ENCODE measurements at regions not wholly inside any gene's neighbourhood (a gene's known extent, or its start where the extent isn't known, plus 50 kb on each side); places are given as distances from the start of the nearest gene placed in this dataset.

GRCh38 chr1:88070956-88071355 is 613.1 kb upstream of the PKN2 start:
- no peak overlapping the region for H3K27ac ChIP-seq (ENCODE audit: low read depth in 2 of 2, low read length in 1 of 2)
- H3K4me1 ChIP-seq (ENCODE audit: control insufficient read depth in 2 of 2, insufficient read depth in 2 of 2, low read length in 1 of 2), result no peaks in the 10 kb centered on the region
- H3K36me3 ChIP-seq (ENCODE audit: control insufficient read depth in 2 of 2, insufficient read depth in 2 of 2, low read length in 1 of 2), result no peaks in the 10 kb centered on the region
- no peaks in the 10 kb centered on the region for H3K27me3 ChIP-seq (ENCODE audit: control insufficient read depth in 1 of 2, insufficient read depth in 2 of 2, low read length in 2 of 2)
- peaks cover 0 to 2% of the 10 kb centered on the region in 2 donors for H3K9me3 ChIP-seq (ENCODE audit: control insufficient read depth in 2 of 2, insufficient read depth in 1 of 2, low read depth in 1 of 2, low read length in 1 of 2)
- 72 to 80% methylated on average over 1 of the region's 1 CpG for WGBS, 2 donors
- no peak overlapping the region for H3K4me3 ChIP-seq (ENCODE audit: low read depth in 1 of 2, low read length in 2 of 2)

GRCh38 chr1:88074661-88075060 is 609.4 kb upstream of the PKN2 start:
- 92 to 94% methylated on average over 2 of the region's 2 CpGs for WGBS, 2 donors

GRCh38 chr1:88075813-88076212 is 608.3 kb upstream of the PKN2 start:
- H3K36me3 ChIP-seq (ENCODE audit: control insufficient read depth in 2 of 2, insufficient read depth in 2 of 2, low read length in 1 of 2), result no peaks in the 10 kb centered on the region
- 81 to 93% methylated on average over 1 of the region's 1 CpG for WGBS, 2 donors
- H3K4me1 ChIP-seq (ENCODE audit: control insufficient read depth in 2 of 2, insufficient read depth in 2 of 2, low read length in 1 of 2), result no peaks in the 10 kb centered on the region

More at GRCh38 chr1:88074661-88075060, 609.4 kb upstream of the PKN2 start:
- H3K27me3 ChIP-seq (ENCODE audit: control insufficient read depth in 1 of 2, insufficient read depth in 2 of 2, low read length in 2 of 2), result no peaks in the 10 kb centered on the region
- H3K4me1 ChIP-seq (ENCODE audit: control insufficient read depth in 2 of 2, insufficient read depth in 2 of 2, low read length in 1 of 2), result no peaks in the 10 kb centered on the region
- peaks cover 0 to 2% of the 10 kb centered on the region in 2 donors for H3K9me3 ChIP-seq (ENCODE audit: control insufficient read depth in 2 of 2, insufficient read depth in 1 of 2, low read depth in 1 of 2, low read length in 1 of 2)
- no peak overlapping the region for H3K4me3 ChIP-seq (ENCODE audit: low read depth in 1 of 2, low read length in 2 of 2)
- no peak overlapping the region for H3K27ac ChIP-seq (ENCODE audit: low read depth in 2 of 2, low read length in 1 of 2)
- H3K36me3 ChIP-seq (ENCODE audit: control insufficient read depth in 2 of 2, insufficient read depth in 2 of 2, low read length in 1 of 2), result no peaks in the 10 kb centered on the region

GRCh38 chr1:88079036-88079435 is 605.0 kb upstream of the PKN2 start:
- Histone ChIP-seq H3K27ac (ENCODE audit: low read depth in 2 of 2, low read length in 1 of 2) (no peak overlapping the region), H3K9me3 (ENCODE audit: control insufficient read depth in 2 of 2, insufficient read depth in 1 of 2, low read depth in 1 of 2, low read length in 1 of 2) (no peaks in the 10 kb centered on the region), H3K27me3 (ENCODE audit: control insufficient read depth in 1 of 2, insufficient read depth in 2 of 2, low read length in 2 of 2) (no peaks in the 10 kb centered on the region), H3K4me3 (ENCODE audit: low read depth in 1 of 2, low read length in 2 of 2) (no peak overlapping the region), H3K4me1 (ENCODE audit: control insufficient read depth in 2 of 2, insufficient read depth in 2 of 2, low read length in 1 of 2) (no peaks in the 10 kb centered on the region), H3K36me3 (ENCODE audit: control insufficient read depth in 2 of 2, insufficient read depth in 2 of 2, low read length in 1 of 2) (no peaks in the 10 kb centered on the region)
- 87 to 100% methylated on average over 1 of the region's 1 CpG for WGBS, 2 donors

More at GRCh38 chr1:88075813-88076212, 608.3 kb upstream of the PKN2 start:
- H3K27me3 ChIP-seq (ENCODE audit: control insufficient read depth in 1 of 2, insufficient read depth in 2 of 2, low read length in 2 of 2), result no peaks in the 10 kb centered on the region
- no peak overlapping the region for H3K4me3 ChIP-seq (ENCODE audit: low read depth in 1 of 2, low read length in 2 of 2)
- no peaks in the 10 kb centered on the region for H3K9me3 ChIP-seq (ENCODE audit: control insufficient read depth in 2 of 2, insufficient read depth in 1 of 2, low read depth in 1 of 2, low read length in 1 of 2)
- no peak overlapping the region for H3K27ac ChIP-seq (ENCODE audit: low read depth in 2 of 2, low read length in 1 of 2)

- Histone ChIP-seq H3K36me3 (ENCODE audit: control insufficient read depth in 2 of 2, insufficient read depth in 2 of 2, low read length in 1 of 2) (no peaks in the 10 kb centered on the region), H3K27ac (ENCODE audit: low read depth in 2 of 2, low read length in 1 of 2) (no peak overlapping the region), H3K4me3 (ENCODE audit: low read depth in 1 of 2, low read length in 2 of 2) (no peak overlapping the region), H3K9me3 (ENCODE audit: control insufficient read depth in 2 of 2, insufficient read depth in 1 of 2, low read depth in 1 of 2, low read length in 1 of 2) (no peaks in the 10 kb centered on the region), H3K4me1 (ENCODE audit: control insufficient read depth in 2 of 2, insufficient read depth in 2 of 2, low read length in 1 of 2) (no peaks in the 10 kb centered on the region), H3K27me3 (ENCODE audit: control insufficient read depth in 1 of 2, insufficient read depth in 2 of 2, low read length in 2 of 2) (no peaks in the 10 kb centered on the region)
Observed at GRCh38 chr1:88080875-88081274, 603.2 kb upstream of the PKN2 start.

- 89 to 91% methylated on average over 8 of the region's 8 CpGs for WGBS, 2 donors
- Histone ChIP-seq H3K36me3 (ENCODE audit: control insufficient read depth in 2 of 2, insufficient read depth in 2 of 2, low read length in 1 of 2) (no peaks in the 10 kb centered on the region), H3K27me3 (ENCODE audit: control insufficient read depth in 1 of 2, insufficient read depth in 2 of 2, low read length in 2 of 2) (no peaks in the 10 kb centered on the region), H3K9me3 (ENCODE audit: control insufficient read depth in 2 of 2, insufficient read depth in 1 of 2, low read depth in 1 of 2, low read length in 1 of 2) (peaks cover 0 to 4% of the 10 kb centered on the region in 2 donors), H3K27ac (ENCODE audit: low read depth in 2 of 2, low read length in 1 of 2) (no peak overlapping the region), H3K4me3 (ENCODE audit: low read depth in 1 of 2, low read length in 2 of 2) (no peak overlapping the region), H3K4me1 (ENCODE audit: control insufficient read depth in 2 of 2, insufficient read depth in 2 of 2, low read length in 1 of 2) (no peaks in the 10 kb centered on the region)
Observed at GRCh38 chr1:88088481-88088880, 595.6 kb upstream of the PKN2 start.

GRCh38 chr1:88089961-88090360 is 594.1 kb upstream of the PKN2 start:
- Histone ChIP-seq H3K27me3 (ENCODE audit: control insufficient read depth in 1 of 2, insufficient read depth in 2 of 2, low read length in 2 of 2) (no peaks in the 10 kb centered on the region), H3K36me3 (ENCODE audit: control insufficient read depth in 2 of 2, insufficient read depth in 2 of 2, low read length in 1 of 2) (no peaks in the 10 kb centered on the region), H3K4me1 (ENCODE audit: control insufficient read depth in 2 of 2, insufficient read depth in 2 of 2, low read length in 1 of 2) (no peaks in the 10 kb centered on the region), H3K9me3 (ENCODE audit: control insufficient read depth in 2 of 2, insufficient read depth in 1 of 2, low read depth in 1 of 2, low read length in 1 of 2) (peaks cover 0 to 4% of the 10 kb centered on the region in 2 donors), H3K4me3 (ENCODE audit: low read depth in 1 of 2, low read length in 2 of 2) (no peak overlapping the region), H3K27ac (ENCODE audit: low read depth in 2 of 2, low read length in 1 of 2) (no peak overlapping the region)
- 0 to 1% methylated on average over 1 of the region's 1 CpG for WGBS, 2 donors

GRCh38 chr1:88098881-88099280 is 585.2 kb upstream of the PKN2 start:
- H3K4me3 ChIP-seq (ENCODE audit: low read depth in 1 of 2, low read length in 2 of 2), result no peak overlapping the region
- H3K27ac ChIP-seq (ENCODE audit: low read depth in 2 of 2, low read length in 1 of 2), result no peak overlapping the region
- no peaks in the 10 kb centered on the region for H3K4me1 ChIP-seq (ENCODE audit: control insufficient read depth in 2 of 2, insufficient read depth in 2 of 2, low read length in 1 of 2)
- 74% methylated on average over 3 of the region's 3 CpGs for WGBS, 2 donors
- no peaks in the 10 kb centered on the region for H3K36me3 ChIP-seq (ENCODE audit: control insufficient read depth in 2 of 2, insufficient read depth in 2 of 2, low read length in 1 of 2)
- no peaks in the 10 kb centered on the region for H3K9me3 ChIP-seq (ENCODE audit: control insufficient read depth in 2 of 2, insufficient read depth in 1 of 2, low read depth in 1 of 2, low read length in 1 of 2)
- H3K27me3 ChIP-seq (ENCODE audit: control insufficient read depth in 1 of 2, insufficient read depth in 2 of 2, low read length in 2 of 2), result no peaks in the 10 kb centered on the region

GRCh38 chr1:88101041-88101440 is 583.0 kb upstream of the PKN2 start:
- Histone ChIP-seq H3K27me3 (ENCODE audit: control insufficient read depth in 1 of 2, insufficient read depth in 2 of 2, low read length in 2 of 2) (no peaks in the 10 kb centered on the region), H3K4me3 (ENCODE audit: low read depth in 1 of 2, low read length in 2 of 2) (no peak overlapping the region), H3K36me3 (ENCODE audit: control insufficient read depth in 2 of 2, insufficient read depth in 2 of 2, low read length in 1 of 2) (no peaks in the 10 kb centered on the region), H3K9me3 (ENCODE audit: control insufficient read depth in 2 of 2, insufficient read depth in 1 of 2, low read depth in 1 of 2, low read length in 1 of 2) (no peaks in the 10 kb centered on the region), H3K4me1 (ENCODE audit: control insufficient read depth in 2 of 2, insufficient read depth in 2 of 2, low read length in 1 of 2) (no peaks in the 10 kb centered on the region), H3K27ac (ENCODE audit: low read depth in 2 of 2, low read length in 1 of 2) (no peak overlapping the region)
- WGBS, 2 donors, result 73 to 80% methylated on average over 1 of the region's 1 CpG

- no peaks in the 10 kb centered on the region for H3K36me3 ChIP-seq (ENCODE audit: control insufficient read depth in 2 of 2, insufficient read depth in 2 of 2, low read length in 1 of 2)
- H3K27ac ChIP-seq (ENCODE audit: low read depth in 2 of 2, low read length in 1 of 2), result no peak overlapping the region
- H3K9me3 ChIP-seq (ENCODE audit: control insufficient read depth in 2 of 2, insufficient read depth in 1 of 2, low read depth in 1 of 2, low read length in 1 of 2), result no peaks in the 10 kb centered on the region
- H3K4me3 ChIP-seq (ENCODE audit: low read depth in 1 of 2, low read length in 2 of 2), result no peak overlapping the region
- H3K4me1 ChIP-seq (ENCODE audit: control insufficient read depth in 2 of 2, insufficient read depth in 2 of 2, low read length in 1 of 2), result no peaks in the 10 kb centered on the region
- H3K27me3 ChIP-seq (ENCODE audit: control insufficient read depth in 1 of 2, insufficient read depth in 2 of 2, low read length in 2 of 2), result no peaks in the 10 kb centered on the region
- WGBS, 2 donors, result 15 to 63% methylated on average over 1 of the region's 1 CpG
Observed at GRCh38 chr1:88104236-88104635, 579.8 kb upstream of the PKN2 start.

Measured in esophagus (tissue), 2 donors.